K562 (cell line): ENCODE measurements at regions not wholly inside any gene's neighbourhood (a gene's known extent, or its start where the extent isn't known, plus 50 kb on each side); places are given as distances from the start of the nearest gene placed in this dataset.

ENCODE experiments used
- BACH1 ChIP-seq: fragments of 200-800 bp; sonication (Bioruptor generic); IDR thresholded peaks from 2 replicates; pipeline ENCODE4 v1.6.1; 2016; ENCODE audit warnings: missing genetic modification characterization, missing compliant biosample characterization
- BHLHE40 ChIP-seq: IDR thresholded peaks from 2 replicates; pipeline ENCODE4 v1.6.1; 2011; ENCODE audit warnings: low read length, improper control_type of control experiment
- CCAR2 ChIP-seq: fragments of 200-400 bp; formaldehyde crosslinking; IDR thresholded peaks from 2 replicates; pipeline ENCODE4 v1.6.1; 2017; ENCODE audit warnings: mild to moderate bottlenecking, low read depth, low read length
- ELF1 ChIP-seq: fragments of 200-800 bp; sonication (Bioruptor generic); IDR thresholded peaks from 2 replicates; pipeline ENCODE4 v1.6.1; 2016; ENCODE audit warnings: missing genetic modification characterization, missing compliant biosample characterization
- EZH2 ChIP-seq: IDR thresholded peaks from 2 replicates; pipeline ENCODE4 v1.6.1; 2012; ENCODE audit warnings: low read depth, mild to moderate bottlenecking, inconsistent platforms, low read length, borderline replicate concordance
- HNRNPLL ChIP-seq: fragments of 200-400 bp; formaldehyde crosslinking; IDR thresholded peaks from 2 replicates; pipeline ENCODE4 v1.6.1; 2017; ENCODE audit warnings: low read length, low read depth, mild to moderate bottlenecking; ENCODE audit not compliant: poor library complexity, severe bottlenecking
- MXI1 ChIP-seq: IDR thresholded peaks from 2 replicates; pipeline ENCODE4 v1.6.1; 2011; ENCODE audit warnings: low read depth, mild to moderate bottlenecking, improper control_type of control experiment, low read length
- PPARD ChIP-seq: fragments of 250-450 bp; sonication (Bioruptor Pico); IDR thresholded peaks from 2 replicates; pipeline ENCODE4 v1.8.0; 2022; ENCODE audit warnings: inconsistent platforms, mild to moderate bottlenecking, moderate library complexity
- RCOR1 ChIP-seq, 2 experiments: IDR thresholded peaks; 2 replicates each; pipeline ENCODE4 v1.6.1; 2012; ENCODE audit warnings: low read depth in 2 of 2, low read length in 2 of 2, borderline replicate concordance in 1 of 2, improper control_type of control experiment in 1 of 2
- SIN3A ChIP-seq, 2 experiments: fragments of 150-350 bp in 1 of 2; IDR thresholded peaks; 2 replicates each; pipeline ENCODE4 v1.6.1; 2011 to 2016; ENCODE audit warnings: borderline replicate concordance in 2 of 2, low read depth in 2 of 2, low read length in 2 of 2, mild to moderate bottlenecking in 2 of 2, moderate library complexity in 2 of 2; ENCODE audit not compliant: control insufficient read depth in 1 of 2
- SMARCA5 ChIP-seq: fragments of 450-650 bp; IDR thresholded peaks from 2 replicates; pipeline ENCODE4 v1.6.1; 2016
- TF ChIP-seq, protein P1 (sequence below), 3 experiments: IDR thresholded peaks in 2 of 3; conservative IDR thresholded peaks in 1 of 3; 2 replicates each; pipeline ENCODE4 v1.5.1; 2011 to 2012; ENCODE audit warnings: low read length in 3 of 3, mild to moderate bottlenecking in 3 of 3, control low read depth in 2 of 3, improper control_type of control experiment in 1 of 3, inconsistent platforms in 1 of 3, low read depth in 1 of 3, mixed read lengths in 1 of 3, moderate library complexity in 1 of 3; ENCODE audit not compliant: insufficient read depth in 2 of 3
- TF ChIP-seq, protein P2 (sequence below): sonication (generic); formaldehyde crosslinking; IDR thresholded peaks from 2 replicates; pipeline ENCODE4 v1.8.0; 2022; ENCODE audit warnings: mild to moderate bottlenecking, missing genetic modification reagents, borderline replicate concordance
- TF ChIP-seq, protein P3 (sequence below): fragments of 250-450 bp; sonication (Bioruptor Pico); IDR thresholded peaks from 2 replicates; pipeline ENCODE4 v1.5.1; 2021; ENCODE audit warnings: mild to moderate bottlenecking

DNA sequence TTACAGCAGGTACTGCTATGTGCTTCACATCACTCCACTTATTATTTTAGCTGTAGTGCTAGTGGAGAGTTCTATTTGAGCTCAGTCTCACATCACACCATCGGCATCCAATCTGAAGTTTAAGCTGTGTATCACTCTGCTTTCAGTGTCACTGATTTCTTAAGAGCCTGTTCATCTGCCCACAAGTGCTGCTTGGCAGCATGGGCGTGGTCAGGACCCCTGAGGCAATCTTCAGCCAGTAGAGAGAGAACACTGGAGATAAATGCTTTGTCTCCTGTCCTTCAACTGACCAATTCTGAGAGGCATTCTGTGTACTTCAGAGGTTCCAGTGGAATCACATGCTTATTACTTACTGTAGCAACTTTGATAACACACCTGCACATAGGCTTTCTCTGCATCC lies 728.8 kb downstream of the RPS29 start:
- TF ChIP-seq BACH1 (tag), result no peak
- TF ChIP-seq SMARCA5, result no peak
- TF ChIP-seq HNRNPLL, result no peak
- TF ChIP-seq MXI1, result no peak
- no peak for TF ChIP-seq BHLHE40
- no peak for TF ChIP-seq SIN3A (IDR thresholded peaks at IDR 0.05; ENCODE audit: borderline replicate concordance in 2 of 2, control insufficient read depth in 1 of 2, low read depth in 2 of 2, low read length in 2 of 2)
- no peak for TF ChIP-seq RCOR1 (IDR thresholded peaks at IDR 0.05; ENCODE audit: borderline replicate concordance in 1 of 2, low read depth in 2 of 2, low read length in 2 of 2)
- TF ChIP-seq, protein P1, sequence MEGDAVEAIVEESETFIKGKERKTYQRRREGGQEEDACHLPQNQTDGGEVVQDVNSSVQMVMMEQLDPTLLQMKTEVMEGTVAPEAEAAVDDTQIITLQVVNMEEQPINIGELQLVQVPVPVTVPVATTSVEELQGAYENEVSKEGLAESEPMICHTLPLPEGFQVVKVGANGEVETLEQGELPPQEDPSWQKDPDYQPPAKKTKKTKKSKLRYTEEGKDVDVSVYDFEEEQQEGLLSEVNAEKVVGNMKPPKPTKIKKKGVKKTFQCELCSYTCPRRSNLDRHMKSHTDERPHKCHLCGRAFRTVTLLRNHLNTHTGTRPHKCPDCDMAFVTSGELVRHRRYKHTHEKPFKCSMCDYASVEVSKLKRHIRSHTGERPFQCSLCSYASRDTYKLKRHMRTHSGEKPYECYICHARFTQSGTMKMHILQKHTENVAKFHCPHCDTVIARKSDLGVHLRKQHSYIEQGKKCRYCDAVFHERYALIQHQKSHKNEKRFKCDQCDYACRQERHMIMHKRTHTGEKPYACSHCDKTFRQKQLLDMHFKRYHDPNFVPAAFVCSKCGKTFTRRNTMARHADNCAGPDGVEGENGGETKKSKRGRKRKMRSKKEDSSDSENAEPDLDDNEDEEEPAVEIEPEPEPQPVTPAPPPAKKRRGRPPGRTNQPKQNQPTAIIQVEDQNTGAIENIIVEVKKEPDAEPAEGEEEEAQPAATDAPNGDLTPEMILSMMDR (IDR thresholded peaks at IDR 0.05 in 2 of 3, conservative IDR thresholded peaks at IDR 0.05 in 1 of 3; ENCODE audit: insufficient read depth in 2 of 3, low read depth in 1 of 3, low read length in 3 of 3), result no peak
- TF ChIP-seq CCAR2, result no peak
- TF ChIP-seq, protein P2, sequence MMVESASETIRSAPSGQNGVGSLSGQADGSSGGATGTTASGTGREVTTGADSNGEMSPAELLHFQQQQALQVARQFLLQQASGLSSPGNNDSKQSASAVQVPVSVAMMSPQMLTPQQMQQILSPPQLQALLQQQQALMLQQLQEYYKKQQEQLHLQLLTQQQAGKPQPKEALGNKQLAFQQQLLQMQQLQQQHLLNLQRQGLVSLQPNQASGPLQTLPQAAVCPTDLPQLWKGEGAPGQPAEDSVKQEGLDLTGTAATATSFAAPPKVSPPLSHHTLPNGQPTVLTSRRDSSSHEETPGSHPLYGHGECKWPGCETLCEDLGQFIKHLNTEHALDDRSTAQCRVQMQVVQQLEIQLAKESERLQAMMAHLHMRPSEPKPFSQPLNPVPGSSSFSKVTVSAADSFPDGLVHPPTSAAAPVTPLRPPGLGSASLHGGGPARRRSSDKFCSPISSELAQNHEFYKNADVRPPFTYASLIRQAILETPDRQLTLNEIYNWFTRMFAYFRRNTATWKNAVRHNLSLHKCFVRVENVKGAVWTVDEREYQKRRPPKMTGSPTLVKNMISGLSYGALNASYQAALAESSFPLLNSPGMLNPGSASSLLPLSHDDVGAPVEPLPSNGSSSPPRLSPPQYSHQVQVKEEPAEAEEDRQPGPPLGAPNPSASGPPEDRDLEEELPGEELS (CRISPR knock-in tag), result no peak
- TF ChIP-seq ELF1 (tag), result no peak
- no peak for TF ChIP-seq EZH2
- TF ChIP-seq PPARD (CRISPR knock-in tag), result no peak
- TF ChIP-seq, protein P3, sequence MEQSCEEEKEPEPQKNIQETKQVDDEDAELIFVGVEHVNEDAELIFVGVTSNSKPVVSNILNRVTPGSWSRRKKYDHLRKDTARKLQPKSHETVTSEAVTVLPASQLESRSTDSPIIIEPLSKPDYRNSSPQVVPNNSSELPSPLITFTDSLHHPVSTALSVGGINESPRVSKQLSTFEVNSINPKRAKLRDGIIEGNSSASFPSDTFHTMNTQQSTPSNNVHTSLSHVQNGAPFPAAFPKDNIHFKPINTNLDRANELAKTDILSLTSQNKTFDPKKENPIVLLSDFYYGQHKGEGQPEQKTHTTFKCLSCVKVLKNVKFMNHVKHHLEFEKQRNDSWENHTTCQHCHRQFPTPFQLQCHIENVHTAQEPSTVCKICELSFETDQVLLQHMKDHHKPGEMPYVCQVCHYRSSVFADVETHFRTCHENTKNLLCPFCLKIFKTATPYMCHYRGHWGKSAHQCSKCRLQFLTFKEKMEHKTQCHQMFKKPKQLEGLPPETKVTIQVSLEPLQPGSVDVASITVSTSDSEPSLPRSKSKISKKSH (CRISPR knock-in tag), result no peak
